Kidney (tissue), 13 donors: ENCODE measurements at regions not wholly inside any gene's neighbourhood (a gene's known extent, or its start where the extent isn't known, plus 50 kb on each side); places are given as distances from the start of the nearest gene placed in this dataset.

Source experiments
- DNase-seq, 5 donors: peaks; one replicate each; pipeline ENCODE4 v3.0.0-alpha.2; 2013 to 2020
- FAIRE-seq: peaks from 2 replicates; lab custom pipeline; 2012; peaks lifted over from hg19 to GRCh38; lab: Jason Lieb, UNC
- H3K27ac ChIP-seq, 2 donors: one replicate each; pipeline ENCODE4 v1.7.0; 2013; ENCODE audit warnings: low read depth in 2 of 2, low read length in 2 of 2, inconsistent platforms in 1 of 2
- H3K27me3 ChIP-seq: one replicate; pipeline ENCODE4 v1.7.1; 2013; ENCODE audit warnings: low read length, inconsistent platforms; ENCODE audit not compliant: control insufficient read depth, insufficient read depth
- H3K36me3 ChIP-seq, 3 donors: one replicate each; pipeline versions ENCODE4 v1.7.0 to v1.7.1; 2013; ENCODE audit warnings: low read length in 3 of 3, control low read depth in 1 of 3, inconsistent platforms in 1 of 3; ENCODE audit not compliant: insufficient read depth in 3 of 3, control insufficient read depth in 2 of 3
- H3K4me1 ChIP-seq, 3 donors: one replicate each; pipeline versions ENCODE4 v1.7.0 to v1.7.1; 2013; ENCODE audit warnings: low read length in 3 of 3, inconsistent platforms in 1 of 3, low read depth in 1 of 3; ENCODE audit not compliant: control insufficient read depth in 2 of 3, insufficient read depth in 2 of 3
- H3K4me3 ChIP-seq, 3 donors: one replicate each; pipeline versions ENCODE4 v1.7.0 to v1.8.1; 2013; ENCODE audit warnings: low read length in 3 of 3, control low read depth in 1 of 3, inconsistent platforms in 1 of 3
- H3K9ac ChIP-seq, 3 donors: one replicate each; pipeline versions ENCODE4 v1.7.0 to v1.7.1; 2013; ENCODE audit warnings: low read length in 3 of 3, control low read depth in 1 of 3, inconsistent platforms in 1 of 3
- H3K9me3 ChIP-seq, 3 donors: one replicate each; pipeline versions ENCODE4 v1.7.0 to v1.7.1; 2013; ENCODE audit warnings: low read length in 3 of 3, control low read depth in 1 of 3, inconsistent platforms in 1 of 3; ENCODE audit not compliant: control insufficient read depth in 2 of 3, insufficient read depth in 1 of 3
- intact Hi-C: fragments of 100-400 bp; cut with DNase I; formaldehyde crosslinking; loops from one replicate; pipeline ENCODE4 v1.11.1; 2022
- TF ChIP-seq, protein P1 (sequence below): IDR thresholded peaks from 3 replicates; pipeline ENCODE4 v1.5.1; 2012; ENCODE audit warnings: mild to moderate bottlenecking, moderate library complexity, borderline replicate concordance; ENCODE audit not compliant: insufficient read depth; ENCODE audit errors: extremely low read depth
- donor health status: control.
- donor health status: control.
- donor health status: control.
- donor health status: control.
- donor health status: control.
- donor health status: DM: yes; HTN: yes; CAD: no.
- donor health status: Normal renal cell carcinoma (clear cell type).

DNA sequence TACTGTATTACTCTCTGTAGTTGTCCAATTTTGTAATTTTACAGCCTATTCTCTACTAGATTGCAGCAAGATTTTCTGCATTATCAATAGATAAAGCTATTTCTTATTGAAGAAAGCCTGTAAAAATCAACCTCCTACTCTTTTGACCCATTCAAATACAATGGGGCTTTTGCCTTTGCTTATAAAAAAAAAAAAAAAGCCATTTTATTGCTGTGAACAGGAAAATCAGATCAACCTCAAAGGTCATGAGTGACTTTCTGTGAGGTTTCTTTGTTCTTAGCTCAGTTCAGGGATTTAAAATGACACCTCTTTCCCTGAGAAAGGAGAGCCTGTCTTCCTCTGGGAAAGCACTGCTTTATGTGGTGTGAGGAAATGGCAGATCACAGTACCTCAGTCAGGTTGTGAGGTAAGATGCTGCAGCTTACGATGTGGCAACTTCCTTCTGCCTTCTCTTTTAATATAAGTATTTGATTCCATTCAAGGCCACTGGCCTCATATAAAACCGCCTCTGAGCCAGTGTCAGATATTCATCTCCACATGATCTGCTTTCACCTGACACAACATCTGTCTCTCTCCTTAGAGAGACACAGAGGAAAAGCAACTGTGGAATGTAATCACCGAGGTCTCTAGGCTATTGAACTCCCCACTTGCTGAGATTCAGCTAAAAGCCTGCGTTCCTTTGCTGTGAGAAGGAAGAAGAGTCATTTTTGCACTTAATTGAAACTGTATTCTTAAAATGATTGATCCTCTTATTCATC, 161.5 kb upstream of the MB21D2 start:
- DNase-seq = no peak
- Histone ChIP-seq H3K9ac (no peak overlapping the region), H3K4me1 (no peaks in the 10 kb centered on the region), H3K9me3 (peaks cover 0 to 4% (median 0%) of the 10 kb centered on the region in 3 donors), H3K4me3 (no peak overlapping the region), H3K27ac (no peak overlapping the region), H3K27me3 (no peaks in the 10 kb centered on the region), H3K36me3 (no peaks in the 10 kb centered on the region)
- no peak for FAIRE-seq
- intact Hi-C loops = no loop called here
- TF ChIP-seq, protein P1, sequence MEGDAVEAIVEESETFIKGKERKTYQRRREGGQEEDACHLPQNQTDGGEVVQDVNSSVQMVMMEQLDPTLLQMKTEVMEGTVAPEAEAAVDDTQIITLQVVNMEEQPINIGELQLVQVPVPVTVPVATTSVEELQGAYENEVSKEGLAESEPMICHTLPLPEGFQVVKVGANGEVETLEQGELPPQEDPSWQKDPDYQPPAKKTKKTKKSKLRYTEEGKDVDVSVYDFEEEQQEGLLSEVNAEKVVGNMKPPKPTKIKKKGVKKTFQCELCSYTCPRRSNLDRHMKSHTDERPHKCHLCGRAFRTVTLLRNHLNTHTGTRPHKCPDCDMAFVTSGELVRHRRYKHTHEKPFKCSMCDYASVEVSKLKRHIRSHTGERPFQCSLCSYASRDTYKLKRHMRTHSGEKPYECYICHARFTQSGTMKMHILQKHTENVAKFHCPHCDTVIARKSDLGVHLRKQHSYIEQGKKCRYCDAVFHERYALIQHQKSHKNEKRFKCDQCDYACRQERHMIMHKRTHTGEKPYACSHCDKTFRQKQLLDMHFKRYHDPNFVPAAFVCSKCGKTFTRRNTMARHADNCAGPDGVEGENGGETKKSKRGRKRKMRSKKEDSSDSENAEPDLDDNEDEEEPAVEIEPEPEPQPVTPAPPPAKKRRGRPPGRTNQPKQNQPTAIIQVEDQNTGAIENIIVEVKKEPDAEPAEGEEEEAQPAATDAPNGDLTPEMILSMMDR = no peak

DNA sequence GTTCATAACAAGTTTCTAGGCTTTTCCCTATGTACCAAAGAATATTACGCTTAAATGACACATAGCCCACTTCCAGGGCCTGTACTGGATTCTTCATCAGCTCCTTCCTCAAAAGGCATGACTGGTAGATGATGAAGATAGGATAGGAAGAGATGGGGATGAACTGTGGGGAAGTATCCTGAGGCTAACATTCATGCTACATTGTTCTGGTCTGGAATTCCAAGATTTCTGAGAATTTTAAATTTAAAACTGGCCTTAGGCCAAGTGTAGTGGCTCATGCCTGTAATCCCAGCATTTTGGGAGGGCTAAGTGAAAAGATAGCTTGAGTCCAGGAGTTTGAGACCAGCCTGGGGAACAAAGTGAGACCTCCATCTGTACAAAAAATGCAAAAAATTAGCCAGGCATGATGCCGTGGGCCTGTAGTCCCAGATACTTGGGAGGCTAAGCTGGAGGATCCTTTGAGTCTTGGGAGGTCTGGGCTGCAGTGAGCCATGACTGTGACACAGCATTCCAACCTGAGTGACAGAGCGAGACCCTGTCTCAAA, 160.1 kb upstream of the PLAAT1 start:
- Histone ChIP-seq H3K36me3 (no peaks in the 10 kb centered on the region), H3K9ac (no peak overlapping the region), H3K4me3 (no peak overlapping the region), H3K9me3 (peaks cover 0 to 4% (median 0%) of the 10 kb centered on the region in 3 donors), H3K4me1 (no peaks in the 10 kb centered on the region), H3K27me3 (no peaks in the 10 kb centered on the region), H3K27ac (no peak overlapping the region)
- no peak for FAIRE-seq
- DNase-seq = peak in 1 of 5 donors; percentile 15
- TF ChIP-seq, protein P1 = no peak
- intact Hi-C loops = no loop called here

DNA sequence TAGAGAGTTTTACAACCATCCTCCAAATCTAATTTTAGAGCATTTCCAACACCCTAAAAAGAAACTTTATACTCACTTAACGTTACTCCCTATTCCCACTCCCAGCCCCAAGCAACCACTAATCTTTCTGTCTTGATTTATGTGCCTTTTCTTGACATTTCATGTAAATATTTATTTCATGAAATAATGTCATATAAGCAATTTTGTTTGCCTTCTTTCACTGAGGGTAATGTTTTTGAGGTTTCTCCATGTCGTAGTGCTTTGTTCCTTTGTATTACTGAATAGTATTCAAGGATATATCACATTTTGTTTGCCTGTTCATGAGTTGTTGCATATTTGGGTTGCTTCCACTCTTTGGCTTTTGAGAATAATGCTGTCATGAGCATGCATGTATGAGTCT, 155.4 kb upstream of the PLAAT1 start:
- no peak for FAIRE-seq
- H3K4me1 ChIP-seq = no peaks in the 10 kb centered on the region
- no peak overlapping the region for H3K27ac ChIP-seq
- H3K9ac ChIP-seq = no peak overlapping the region
- H3K27me3 ChIP-seq = no peaks in the 10 kb centered on the region
- H3K4me3 ChIP-seq = no peak overlapping the region
- H3K36me3 ChIP-seq = no peaks in the 10 kb centered on the region
- intact Hi-C loops = no loop called here
- DNase-seq = no peak
- H3K9me3 ChIP-seq = peaks cover 0 to 4% (median 0%) of the 10 kb centered on the region in 3 donors
- TF ChIP-seq, protein P1 = no peak
